ENCODE measurements at regions not wholly inside any gene's neighbourhood (a gene's known extent, or its start where the extent isn't known, plus 50 kb on each side); places are given as distances from the start of the nearest gene placed in this dataset.

DNA sequence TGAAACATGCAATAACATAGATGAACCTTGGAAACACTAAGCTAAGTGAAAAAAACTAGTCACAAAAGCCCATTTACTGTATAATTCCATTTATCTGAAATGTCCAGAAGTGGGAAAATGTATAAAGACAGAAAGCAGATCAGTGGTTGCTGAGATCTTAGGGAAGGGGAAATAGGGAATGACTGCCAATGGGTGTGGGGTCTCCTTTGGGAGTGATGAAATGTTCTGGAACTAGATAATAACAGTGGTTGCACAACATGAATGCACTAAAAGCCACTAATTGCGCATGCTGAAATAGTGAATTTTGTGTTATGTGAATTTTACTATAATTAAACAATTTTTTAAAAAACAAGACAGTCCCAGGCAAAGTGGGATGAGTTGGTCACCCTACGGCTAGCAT is 472.8 kb downstream of the CCDC171 start:
- DNase-seq, result no peak

DNA sequence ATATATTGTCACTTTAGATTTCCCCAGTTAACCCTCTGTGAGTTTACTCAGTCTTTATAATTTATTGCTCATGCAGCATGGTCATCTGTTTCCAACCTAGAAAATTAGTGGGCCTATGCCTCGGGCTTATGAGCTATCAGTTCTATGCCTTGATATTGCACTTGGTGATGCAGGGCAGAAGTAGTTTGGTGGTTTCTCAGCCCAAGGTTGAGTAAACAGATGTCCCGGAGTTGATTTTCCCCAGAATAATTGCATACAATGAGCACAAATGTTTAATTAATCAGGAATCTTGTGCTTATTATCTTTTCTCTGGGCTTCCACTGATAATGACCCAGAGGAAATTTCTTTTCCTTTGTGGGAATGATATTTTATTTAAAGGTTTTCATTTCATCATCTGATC is 474.0 kb downstream of the CCDC171 start:
- DNase-seq, result no peak

DNA sequence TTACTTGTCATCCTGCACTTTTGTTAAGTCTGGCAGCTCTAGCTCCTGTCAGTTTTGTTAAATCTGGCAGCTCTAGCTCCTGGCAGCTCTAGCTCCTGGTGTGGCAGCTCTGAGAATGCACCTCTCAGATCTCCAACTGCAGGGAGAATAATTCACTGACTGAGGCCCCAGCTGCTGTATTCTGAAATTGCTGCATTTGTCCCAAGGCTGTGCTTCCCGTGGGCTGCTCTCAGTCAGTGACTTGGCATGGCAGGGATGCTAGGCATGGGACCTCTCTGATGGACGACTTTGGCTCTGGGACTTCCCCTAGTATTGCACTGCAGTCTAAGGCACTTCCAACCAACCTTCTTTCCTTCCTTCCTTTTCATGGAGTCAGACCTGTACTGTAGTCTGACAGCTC is 475.7 kb downstream of the CCDC171 start:
- DNase-seq, result no peak

DNA sequence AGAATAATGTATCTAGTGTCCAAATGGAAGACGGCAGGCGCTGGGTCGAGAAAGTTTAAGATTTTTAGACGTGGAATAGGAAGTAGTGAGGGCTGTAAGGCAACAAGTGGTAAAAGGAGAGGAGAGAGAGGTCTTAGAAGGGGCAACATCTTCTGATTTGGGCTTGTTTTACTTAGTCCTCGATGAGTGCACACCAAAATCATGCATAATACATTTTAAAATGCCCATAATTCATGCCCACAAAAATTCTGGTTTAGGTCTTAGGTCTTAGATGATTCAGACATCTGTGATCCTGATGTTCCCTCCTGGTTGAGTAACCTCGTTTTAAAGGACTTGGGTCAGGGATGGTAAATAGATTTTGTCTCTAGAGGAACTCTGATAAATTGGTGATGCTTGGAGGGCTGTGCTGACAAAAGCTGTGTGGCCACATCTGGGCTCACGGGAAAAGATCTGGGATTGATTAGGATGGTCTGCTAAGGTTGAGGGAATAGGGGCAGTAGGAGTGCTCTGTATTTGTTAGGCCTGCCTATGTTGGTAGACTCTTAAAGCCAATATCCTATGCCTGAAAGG is 476.3 kb downstream of the CCDC171 start:
- DNase-seq, result no peak

DNA sequence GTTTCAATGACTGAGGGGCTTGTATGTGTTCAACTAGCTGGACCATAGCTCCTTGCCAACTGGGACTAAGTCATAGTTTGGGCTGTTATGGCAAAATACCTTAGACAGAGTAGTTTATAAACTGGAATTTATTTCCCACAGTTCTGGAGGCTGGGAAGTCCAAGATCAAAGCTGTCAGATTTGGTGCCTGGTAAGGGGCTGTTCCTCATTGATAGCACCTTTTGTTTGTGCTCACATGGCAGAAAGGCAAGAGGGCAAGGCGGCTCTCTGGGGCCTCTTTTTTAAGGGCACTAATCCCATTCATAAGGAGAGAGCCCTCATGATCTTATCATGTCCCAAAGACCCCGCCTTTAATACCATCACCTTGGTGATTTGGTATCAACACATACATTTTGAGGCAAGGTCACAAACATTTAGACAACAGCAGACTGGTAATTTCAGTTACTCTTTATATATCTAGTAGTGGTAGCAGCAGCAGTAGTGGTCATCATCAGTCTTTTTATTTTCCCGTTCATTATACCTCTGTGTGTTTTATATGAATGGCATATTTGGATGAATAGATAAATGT is 477.0 kb downstream of the CCDC171 start:
- no peak for DNase-seq

DNA sequence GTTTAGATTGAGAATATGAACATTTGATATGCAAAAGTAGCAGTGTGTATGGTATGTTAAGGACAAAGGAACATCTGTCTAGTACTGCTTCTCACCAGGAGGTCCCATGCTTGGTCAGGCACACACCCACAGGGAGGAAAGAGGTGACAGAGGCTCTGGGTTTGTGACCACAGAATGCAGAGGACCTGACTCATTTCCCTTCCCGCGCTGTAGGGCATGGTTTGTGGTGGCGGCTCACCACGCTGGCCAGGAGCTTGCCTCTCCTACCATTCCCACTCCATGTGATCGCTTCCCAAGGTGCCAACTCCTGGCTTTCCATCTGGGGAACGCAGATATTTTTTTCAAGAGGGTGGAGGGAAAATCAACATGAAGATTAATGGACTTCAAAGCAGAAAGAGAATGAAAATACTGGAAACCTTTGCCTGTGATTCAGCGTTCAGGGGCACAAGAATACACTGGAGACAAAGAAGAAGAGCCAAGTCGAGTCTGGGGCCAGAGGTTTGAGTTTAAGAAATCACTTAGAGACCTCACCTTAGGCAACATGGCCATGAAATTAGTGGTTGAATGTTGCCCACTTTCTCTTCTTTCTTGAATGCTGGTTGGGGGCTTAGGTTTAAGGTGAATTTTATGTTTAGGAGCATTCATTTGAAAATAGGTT is 477.8 kb downstream of the CCDC171 start:
- no peak for DNase-seq

DNA sequence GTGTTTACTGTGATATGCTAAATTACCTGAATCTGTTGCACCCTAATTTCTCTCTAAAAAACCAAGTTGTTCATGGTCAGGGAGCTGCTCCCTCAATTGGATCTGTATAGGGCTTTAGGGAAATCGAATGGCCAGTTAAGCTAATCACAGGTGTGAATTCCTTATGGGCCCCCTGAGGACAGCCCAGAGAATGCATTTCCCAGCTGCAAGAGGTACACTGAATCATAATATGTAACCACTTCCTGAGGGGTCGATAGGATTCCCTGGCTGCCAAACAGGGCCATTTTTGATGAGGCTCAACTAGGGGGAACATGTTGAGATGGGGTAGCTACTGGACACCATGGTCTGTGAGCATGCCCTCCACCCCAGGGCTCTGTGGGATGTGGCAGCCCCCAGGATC is 478.6 kb downstream of the CCDC171 start:
- no peak for DNase-seq

DNA sequence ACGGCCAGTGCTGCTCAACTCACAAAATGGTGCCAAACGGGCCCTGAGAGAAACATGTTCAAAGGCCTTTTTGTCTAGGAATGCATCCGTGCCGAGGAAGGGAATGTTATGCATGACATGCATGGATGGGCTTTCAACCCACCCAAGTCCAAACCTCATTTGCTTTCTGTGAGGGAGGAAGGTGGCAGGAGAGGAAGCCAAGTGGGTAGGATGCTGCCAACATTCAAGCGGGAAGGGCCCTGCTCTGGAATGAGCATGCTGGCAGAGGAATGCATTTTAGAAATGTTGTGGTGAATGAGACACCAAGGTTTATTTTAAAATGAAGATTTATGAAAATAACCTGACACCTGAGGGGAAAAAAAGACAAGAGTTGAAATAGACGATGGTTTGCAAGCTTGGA is 479.1 kb downstream of the CCDC171 start:
- no peak for DNase-seq

DNA sequence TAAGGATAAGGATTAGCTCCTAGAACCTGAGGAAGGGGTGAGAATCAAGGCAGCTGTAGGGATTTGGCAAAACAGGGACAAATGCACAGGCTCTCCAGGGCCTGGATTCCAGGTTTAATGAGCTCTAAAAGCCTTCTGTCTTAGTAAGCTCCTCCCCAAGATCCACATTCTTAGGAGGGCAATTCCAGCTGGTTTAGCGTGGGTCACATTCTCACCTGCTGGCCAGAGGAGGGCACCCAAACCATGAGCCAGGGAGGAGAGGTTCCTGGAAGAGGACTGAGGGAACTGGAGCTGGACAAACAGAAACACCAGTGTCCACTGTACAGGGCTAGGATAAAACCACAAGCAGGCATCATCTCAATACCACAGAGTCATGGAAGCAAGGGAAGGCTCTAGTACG is 480.0 kb downstream of the CCDC171 start:
- peak; percentile 2 for DNase-seq

DNA sequence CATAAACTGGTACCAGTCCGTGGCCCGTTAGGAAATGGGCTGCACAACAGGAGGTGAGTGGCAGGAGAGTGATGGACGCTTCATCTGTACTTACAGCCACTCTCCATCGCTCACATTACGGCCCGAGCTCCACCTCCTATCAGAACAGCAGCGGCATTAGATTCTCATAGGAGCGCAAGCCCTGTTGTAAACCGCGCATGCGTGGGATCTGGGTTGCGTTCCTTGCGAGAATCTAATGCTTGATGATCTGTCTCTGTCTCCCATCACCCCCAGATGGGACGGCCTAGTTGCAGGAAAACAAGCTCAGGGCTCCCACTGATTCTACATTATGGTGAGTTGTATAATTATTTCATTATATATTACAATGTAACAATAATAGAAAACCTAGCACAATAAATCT is 480.4 kb downstream of the CCDC171 start:
- no peak for DNase-seq

DNA sequence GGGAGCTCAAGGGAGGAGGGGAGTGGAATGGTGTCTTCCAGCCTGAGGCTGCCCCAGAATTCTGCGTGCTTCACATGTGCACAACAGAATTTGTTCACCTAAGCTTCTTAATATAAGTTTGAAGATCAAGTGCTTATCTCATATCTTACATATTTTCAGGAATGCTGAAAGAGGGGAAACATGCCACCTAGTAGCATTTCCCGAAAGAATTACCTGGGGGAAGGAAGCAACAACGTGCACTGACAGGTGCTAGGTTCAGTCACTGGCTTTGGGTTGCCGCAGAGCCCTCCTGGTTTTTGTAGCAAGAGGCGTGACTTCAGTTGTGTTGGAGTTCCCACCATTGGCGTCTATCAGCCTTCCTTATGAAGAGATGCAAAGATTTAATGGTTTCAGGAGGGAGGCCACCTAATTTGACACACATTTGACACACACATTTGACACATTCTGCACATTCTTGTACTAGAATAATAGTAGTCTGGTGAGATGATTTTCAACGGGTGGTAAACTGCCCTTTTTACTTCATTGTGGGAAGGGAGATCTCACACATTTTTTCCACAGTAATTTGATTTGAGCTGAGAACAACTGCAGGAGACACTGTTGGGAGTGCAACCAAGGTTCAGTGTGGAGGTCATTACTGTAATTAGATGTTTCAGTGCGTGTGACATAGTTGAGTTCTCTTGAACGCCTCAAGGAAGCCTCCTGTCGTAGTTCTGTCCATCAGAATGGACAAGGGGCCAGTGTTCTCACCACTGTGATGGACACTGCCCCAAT is 481.3 kb downstream of the CCDC171 start:
- DNase-seq, result no peak

DNA sequence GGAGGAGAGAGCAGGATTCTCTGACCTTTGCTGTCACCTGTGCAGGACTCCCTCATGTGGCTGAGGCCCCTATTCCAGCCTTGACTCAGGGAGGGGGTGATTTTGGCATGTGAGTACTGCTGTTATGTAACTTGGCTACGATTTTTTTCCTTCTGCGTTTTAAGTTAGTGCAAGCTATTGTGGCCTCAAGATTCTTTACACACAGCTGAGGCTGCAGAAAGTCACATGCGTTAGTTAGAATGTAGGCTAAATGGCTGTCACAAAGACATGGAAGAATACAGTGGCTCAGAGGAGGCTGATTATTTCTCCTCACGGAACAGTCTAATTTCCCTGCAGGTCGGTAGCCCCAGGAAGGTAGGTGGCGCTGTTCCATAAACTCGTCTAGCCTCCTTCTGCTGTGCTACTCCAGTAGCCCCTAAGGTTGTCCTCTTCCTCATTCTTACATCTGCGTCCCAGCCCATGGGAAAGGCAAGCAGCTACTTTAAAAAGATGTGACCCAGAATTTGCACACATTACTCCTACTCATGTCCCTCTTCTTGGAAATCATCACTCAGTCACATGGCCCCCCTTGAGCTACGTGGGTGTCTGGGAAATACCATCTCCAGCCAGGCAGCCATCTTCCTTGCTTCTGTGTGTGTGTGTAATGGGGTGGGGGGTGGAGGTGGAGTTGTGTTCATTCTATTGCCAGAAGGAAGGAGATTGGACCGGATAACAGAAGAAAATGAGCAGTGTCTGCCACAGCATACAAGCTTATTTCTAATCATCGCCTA is 486.6 kb downstream of the CCDC171 start:
- DNase-seq, result peak; percentile 29

DNA sequence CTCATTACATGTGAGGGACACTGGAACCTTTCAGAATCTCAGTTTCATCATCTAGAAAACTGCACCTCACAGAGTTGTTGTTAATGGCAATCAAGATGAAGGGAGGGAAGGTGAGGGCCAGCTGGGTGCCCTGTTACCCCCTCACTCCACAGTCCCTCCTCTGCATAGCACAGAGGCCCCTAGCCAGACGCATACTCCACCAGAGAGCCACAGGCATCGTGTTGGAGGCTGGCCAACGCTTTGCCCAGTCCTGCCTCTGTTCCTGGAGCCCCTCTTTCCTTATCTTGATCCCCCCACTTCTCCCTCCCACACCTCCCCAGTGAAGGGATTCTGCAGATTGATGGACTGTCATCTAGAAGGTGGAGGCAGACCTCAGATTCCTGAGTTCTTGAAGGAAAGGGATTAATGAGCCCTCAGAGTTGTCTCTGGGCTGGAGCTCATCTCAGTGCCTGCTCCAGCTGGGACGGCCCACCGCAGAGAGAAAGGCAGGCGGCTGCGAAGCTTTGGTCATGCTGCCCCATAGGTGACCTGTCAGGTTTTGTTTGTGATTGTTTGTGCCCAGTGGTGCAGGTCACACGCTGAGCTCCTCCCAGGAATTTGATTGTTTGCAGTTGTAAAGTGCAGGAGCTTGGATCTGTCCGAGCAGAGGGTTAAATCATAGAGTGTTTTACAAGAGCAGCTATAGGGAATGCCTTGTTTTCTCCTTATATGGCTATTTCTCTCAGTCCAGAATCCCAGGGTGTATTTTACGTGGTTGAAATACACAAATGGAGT is 487.3 kb downstream of the CCDC171 start:
- no peak for DNase-seq

DNA sequence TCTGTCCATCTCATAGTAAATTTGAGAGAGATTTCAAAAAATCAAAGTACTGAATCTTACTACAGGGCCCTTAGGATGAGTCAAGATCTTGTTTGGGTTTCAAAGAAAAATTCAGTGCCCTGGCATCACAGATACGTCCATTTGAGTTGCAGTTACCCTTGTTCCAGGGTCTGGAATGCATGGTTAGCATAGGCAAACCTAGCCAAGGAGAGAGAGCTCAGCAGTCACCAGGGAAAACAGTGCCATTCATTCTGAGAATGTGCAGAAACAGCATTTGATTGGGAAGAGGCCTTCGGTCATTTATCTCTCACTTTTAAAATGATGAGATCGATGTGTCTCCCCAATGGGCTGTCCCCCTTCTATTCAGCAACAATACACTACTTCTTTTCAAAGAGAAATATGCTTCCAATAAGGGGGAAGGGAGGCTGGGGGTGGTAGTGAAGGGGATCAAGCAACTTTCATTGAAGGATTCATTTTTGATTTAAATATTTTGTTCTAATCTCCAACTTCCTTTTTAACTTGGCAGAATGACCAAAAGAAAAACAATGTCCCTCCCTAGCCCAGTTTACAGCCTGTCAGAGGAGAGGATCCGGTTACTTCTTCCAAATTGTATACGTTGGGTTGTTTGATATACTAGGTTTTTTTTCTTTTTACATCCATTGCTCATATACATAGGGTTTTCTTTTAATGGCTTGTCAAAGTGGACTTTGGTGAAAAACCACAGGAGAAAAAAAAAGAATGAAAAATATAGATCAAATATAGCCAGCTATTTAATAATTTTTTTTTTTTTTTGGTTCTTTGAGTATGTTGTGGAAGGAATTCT is 491.1 kb downstream of the CCDC171 start:
- DNase-seq, result no peak

DNA sequence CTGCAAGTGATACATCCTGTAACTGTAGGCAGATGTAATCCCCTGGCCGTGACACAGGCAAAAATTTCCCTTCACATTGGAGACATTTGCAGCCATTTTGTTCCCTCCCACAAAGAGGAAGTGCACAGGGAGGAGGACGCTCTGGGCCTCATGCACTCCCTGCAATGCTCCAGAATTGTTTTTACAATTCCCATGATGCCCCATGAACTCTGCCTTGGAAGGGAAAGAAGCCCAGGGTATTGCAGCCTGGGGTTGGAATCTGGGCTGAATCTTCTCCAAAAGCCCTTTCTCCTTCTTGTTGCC is 491.7 kb downstream of the CCDC171 start:
- DNase-seq, result no peak

DNA sequence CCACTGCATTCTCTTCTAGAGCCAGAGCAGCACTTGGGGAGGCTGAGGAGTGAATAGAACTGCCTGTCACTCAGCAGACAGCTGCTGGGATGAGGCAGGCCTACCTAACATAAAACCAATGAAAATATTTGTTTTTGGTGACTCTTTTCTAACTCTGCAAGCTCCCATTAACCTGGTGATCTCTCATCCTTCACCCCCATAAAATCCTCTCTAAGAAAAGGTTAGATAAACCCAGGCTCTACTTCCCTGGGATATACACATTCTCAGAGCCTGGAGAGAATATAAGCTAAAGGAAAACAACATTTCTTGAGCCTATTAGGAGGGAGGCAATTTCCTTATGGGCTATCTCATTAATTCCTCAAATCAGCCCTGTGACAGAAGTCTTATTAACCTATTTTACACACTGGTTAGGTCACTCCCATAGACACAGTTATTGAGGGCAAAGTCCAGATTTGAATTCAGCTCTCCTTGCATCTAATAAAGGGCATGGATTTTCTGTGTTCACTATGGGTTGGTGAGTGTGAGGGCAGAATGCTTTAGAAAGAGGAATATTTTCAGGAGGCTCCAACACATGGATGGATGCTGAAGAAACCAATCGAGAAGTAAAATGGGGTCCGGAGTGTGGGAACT is 492.9 kb downstream of the CCDC171 start:
- DNase-seq, result no peak

DNA sequence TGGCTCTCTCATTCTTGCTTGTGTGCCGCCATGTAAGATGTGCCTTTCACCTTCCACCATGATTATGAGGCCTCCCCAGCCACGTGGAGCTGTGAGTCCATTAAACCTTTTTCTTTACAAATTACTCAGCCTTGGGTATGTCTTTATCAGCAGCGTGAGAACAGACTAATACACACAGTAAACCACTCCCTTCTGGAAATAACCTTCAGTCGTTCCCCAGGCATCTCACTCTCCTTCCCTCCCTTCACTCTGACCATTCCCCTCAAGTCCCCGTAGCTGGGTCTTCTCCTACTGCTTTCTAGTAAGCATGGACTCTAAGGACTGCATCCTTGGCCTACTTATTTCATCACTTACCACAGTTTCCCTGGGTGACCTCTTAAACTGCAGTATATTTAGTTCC is 493.9 kb downstream of the CCDC171 start:
- DNase-seq, result no peak

DNA sequence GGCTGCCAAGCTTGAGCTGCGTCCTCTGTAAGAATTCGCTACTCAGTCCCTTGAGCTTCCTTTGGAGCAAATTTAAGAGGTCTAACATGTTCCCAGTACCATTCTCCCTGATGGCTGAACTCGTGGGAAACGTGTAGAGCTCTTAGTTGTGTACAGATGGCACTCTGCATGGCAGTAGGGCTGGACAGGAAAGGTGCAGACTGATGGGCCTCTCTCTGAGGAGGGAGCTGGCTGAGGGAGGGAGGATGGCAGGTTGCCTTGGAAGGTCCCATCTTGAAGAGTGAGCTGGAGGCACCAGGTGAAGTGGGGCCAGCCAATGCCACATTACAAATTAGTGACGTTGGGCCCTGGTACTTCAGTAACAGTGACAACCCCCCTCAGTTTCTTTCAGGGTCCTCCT is 495.3 kb downstream of the CCDC171 start:
- no peak for DNase-seq

DNA sequence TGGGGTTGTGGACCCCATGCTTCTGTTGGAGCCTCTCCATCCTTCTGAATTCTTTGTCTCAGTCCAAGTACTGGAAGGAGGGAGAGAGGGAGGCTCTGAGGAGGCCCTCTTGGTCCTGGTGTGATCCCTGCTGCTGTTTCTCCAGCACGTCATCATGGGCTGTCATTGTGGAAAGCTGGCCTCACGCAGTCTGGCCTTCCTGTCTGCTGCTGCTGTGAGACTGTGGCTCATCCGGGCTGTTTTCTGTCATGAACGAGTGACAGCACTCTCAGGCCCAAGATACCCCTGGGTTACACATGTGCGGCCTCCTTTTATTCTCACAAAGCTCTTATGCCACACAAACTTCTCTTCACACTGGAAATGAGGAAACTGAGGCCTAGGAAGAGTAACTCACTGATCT is 499.3 kb downstream of the CCDC171 start:
- DNase-seq, result no peak

DNA sequence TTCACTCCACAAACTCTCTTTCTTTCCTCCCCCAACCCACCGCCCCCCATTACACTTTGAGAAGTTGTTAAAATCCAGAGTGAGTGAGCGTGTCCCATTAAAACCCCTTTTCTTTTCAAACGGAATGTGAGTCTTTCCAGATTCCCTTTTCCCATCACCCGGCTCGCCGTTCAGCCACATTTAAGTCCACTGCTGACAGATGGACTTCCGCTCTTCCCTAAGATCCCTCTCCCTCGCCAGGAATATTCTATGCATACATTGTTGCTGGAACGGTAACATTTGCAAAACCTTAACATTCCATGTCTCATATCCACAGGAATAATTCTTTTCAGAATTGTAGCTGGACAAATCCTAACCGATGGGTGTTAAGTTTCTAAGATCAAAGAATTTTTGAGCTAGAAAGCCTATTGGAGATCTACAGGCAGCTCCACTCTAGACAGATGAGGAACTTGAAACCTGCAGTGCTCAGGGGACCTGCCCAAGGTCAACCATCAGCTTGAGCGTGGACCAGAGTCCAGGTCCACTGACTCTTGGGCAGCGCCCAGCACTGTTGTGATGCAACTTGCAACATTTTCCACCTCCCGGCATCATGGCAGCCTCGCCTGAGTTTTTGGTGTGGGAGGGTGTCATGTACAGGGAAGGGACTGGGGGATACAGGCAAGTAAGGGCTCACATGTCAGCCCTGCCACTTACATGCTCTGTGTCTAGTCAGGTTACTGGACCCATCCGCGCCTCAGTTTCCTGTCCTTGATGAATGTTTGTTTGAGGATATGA is 500.1 kb downstream of the CCDC171 start:
- DNase-seq, result no peak

Measured in dermis blood vessel endothelial cell (primary cell).